ENCODE measurements at regions not wholly inside any gene's neighbourhood (a gene's known extent, or its start where the extent isn't known, plus 50 kb on each side); places are given as distances from the start of the nearest gene placed in this dataset.

DNA sequence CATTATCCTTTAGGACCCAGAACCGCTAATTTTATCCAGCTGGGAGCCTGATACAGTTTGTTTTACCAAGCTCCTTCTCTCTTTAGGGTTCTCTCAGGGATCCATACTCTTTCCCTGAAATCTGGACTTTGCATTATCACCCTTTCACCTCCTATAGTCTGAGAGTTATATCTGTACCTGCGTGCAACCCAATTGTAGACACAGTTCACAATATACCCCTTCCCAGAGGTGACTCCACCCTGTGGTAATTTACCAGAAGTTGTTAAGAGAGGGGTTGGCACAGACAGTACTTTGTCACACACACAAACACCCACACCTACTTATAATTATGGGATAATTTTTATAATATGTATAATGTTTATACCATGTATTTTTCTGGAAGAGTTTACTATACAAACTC, 275.8 kb upstream of the NR3C2 start:
- TF ChIP-seq, protein P1, sequence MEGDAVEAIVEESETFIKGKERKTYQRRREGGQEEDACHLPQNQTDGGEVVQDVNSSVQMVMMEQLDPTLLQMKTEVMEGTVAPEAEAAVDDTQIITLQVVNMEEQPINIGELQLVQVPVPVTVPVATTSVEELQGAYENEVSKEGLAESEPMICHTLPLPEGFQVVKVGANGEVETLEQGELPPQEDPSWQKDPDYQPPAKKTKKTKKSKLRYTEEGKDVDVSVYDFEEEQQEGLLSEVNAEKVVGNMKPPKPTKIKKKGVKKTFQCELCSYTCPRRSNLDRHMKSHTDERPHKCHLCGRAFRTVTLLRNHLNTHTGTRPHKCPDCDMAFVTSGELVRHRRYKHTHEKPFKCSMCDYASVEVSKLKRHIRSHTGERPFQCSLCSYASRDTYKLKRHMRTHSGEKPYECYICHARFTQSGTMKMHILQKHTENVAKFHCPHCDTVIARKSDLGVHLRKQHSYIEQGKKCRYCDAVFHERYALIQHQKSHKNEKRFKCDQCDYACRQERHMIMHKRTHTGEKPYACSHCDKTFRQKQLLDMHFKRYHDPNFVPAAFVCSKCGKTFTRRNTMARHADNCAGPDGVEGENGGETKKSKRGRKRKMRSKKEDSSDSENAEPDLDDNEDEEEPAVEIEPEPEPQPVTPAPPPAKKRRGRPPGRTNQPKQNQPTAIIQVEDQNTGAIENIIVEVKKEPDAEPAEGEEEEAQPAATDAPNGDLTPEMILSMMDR (IDR thresholded peaks at IDR 0.05; ENCODE audit: low read depth, low read length): no peak
- TF ChIP-seq EZH2phosphoT487 (IDR thresholded peaks at IDR 0.05; ENCODE audit: low read depth): no peak

Measured in OCI-LY3 (cell line).